ENCODE measurements at regions not wholly inside any gene's neighbourhood (a gene's known extent, or its start where the extent isn't known, plus 50 kb on each side); places are given as distances from the start of the nearest gene placed in this dataset.

DNA sequence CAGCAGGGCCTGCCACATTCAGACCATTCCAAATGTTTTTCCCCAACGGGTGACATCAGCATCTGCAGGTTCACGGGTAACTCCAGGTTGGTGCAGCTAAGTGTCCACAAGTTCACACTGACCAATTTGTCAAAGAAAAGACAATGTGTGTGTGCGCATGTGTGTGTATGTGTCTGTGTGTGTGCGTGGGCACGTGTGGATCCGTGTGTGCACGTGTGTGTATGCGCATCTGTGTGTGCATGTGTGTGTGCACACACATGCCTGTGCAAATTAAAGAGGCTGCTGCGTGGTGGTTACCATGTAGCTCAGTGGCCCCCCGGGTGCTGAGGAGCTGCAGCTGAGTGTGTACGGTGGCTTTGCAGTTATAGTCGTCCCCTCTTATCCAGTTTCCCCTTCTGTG lies 187.4 kb downstream of the TMEM18 start (continued):
- TF ChIP-seq GTF2F1 (IDR thresholded peaks at IDR 0.05; ENCODE audit: borderline replicate concordance, low read depth, low read length) (no peak), KDM1A (IDR thresholded peaks at IDR 0.05; ENCODE audit: borderline replicate concordance, low read length) (no peak), SIRT6 (IDR thresholded peaks at IDR 0.05; ENCODE audit: low read length) (no peak), TBP (IDR thresholded peaks at IDR 0.05; ENCODE audit: low read depth, low read length) (no peak), EZH2 (IDR thresholded peaks at IDR 0.05; ENCODE audit: low read depth, low read length, severe bottlenecking) (no peak), MAFK (IDR thresholded peaks at IDR 0.05; ENCODE audit: low read depth, low read length) (no peak)
- TF ChIP-seq, protein P1, sequence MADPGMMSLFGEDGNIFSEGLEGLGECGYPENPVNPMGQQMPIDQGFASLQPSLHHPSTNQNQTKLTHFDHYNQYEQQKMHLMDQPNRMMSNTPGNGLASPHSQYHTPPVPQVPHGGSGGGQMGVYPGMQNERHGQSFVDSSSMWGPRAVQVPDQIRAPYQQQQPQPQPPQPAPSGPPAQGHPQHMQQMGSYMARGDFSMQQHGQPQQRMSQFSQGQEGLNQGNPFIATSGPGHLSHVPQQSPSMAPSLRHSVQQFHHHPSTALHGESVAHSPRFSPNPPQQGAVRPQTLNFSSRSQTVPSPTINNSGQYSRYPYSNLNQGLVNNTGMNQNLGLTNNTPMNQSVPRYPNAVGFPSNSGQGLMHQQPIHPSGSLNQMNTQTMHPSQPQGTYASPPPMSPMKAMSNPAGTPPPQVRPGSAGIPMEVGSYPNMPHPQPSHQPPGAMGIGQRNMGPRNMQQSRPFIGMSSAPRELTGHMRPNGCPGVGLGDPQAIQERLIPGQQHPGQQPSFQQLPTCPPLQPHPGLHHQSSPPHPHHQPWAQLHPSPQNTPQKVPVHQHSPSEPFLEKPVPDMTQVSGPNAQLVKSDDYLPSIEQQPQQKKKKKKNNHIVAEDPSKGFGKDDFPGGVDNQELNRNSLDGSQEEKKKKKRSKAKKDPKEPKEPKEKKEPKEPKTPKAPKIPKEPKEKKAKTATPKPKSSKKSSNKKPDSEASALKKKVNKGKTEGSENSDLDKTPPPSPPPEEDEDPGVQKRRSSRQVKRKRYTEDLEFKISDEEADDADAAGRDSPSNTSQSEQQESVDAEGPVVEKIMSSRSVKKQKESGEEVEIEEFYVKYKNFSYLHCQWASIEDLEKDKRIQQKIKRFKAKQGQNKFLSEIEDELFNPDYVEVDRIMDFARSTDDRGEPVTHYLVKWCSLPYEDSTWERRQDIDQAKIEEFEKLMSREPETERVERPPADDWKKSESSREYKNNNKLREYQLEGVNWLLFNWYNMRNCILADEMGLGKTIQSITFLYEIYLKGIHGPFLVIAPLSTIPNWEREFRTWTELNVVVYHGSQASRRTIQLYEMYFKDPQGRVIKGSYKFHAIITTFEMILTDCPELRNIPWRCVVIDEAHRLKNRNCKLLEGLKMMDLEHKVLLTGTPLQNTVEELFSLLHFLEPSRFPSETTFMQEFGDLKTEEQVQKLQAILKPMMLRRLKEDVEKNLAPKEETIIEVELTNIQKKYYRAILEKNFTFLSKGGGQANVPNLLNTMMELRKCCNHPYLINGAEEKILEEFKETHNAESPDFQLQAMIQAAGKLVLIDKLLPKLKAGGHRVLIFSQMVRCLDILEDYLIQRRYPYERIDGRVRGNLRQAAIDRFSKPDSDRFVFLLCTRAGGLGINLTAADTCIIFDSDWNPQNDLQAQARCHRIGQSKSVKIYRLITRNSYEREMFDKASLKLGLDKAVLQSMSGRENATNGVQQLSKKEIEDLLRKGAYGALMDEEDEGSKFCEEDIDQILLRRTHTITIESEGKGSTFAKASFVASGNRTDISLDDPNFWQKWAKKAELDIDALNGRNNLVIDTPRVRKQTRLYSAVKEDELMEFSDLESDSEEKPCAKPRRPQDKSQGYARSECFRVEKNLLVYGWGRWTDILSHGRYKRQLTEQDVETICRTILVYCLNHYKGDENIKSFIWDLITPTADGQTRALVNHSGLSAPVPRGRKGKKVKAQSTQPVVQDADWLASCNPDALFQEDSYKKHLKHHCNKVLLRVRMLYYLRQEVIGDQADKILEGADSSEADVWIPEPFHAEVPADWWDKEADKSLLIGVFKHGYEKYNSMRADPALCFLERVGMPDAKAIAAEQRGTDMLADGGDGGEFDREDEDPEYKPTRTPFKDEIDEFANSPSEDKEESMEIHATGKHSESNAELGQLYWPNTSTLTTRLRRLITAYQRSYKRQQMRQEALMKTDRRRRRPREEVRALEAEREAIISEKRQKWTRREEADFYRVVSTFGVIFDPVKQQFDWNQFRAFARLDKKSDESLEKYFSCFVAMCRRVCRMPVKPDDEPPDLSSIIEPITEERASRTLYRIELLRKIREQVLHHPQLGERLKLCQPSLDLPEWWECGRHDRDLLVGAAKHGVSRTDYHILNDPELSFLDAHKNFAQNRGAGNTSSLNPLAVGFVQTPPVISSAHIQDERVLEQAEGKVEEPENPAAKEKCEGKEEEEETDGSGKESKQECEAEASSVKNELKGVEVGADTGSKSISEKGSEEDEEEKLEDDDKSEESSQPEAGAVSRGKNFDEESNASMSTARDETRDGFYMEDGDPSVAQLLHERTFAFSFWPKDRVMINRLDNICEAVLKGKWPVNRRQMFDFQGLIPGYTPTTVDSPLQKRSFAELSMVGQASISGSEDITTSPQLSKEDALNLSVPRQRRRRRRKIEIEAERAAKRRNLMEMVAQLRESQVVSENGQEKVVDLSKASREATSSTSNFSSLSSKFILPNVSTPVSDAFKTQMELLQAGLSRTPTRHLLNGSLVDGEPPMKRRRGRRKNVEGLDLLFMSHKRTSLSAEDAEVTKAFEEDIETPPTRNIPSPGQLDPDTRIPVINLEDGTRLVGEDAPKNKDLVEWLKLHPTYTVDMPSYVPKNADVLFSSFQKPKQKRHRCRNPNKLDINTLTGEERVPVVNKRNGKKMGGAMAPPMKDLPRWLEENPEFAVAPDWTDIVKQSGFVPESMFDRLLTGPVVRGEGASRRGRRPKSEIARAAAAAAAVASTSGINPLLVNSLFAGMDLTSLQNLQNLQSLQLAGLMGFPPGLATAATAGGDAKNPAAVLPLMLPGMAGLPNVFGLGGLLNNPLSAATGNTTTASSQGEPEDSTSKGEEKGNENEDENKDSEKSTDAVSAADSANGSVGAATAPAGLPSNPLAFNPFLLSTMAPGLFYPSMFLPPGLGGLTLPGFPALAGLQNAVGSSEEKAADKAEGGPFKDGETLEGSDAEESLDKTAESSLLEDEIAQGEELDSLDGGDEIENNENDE (IDR thresholded peaks at IDR 0.05; ENCODE audit: insufficient replicate concordance, low read length) = no peak
